ENCODE measurements at regions not wholly inside any gene's neighbourhood (a gene's known extent, or its start where the extent isn't known, plus 50 kb on each side); places are given as distances from the start of the nearest gene placed in this dataset.
"Not testable (repeated sequence)": the region's sequence is repeated elsewhere in the genome, so short reads cannot be mapped to it uniquely, and the experiment has no call there.

GRCh38 chr4:83917572-83917971, 381.7 kb downstream of the GPAT3 start:
- TF ChIP-seq CTCF (IDR thresholded peaks at IDR 0.05) (no peak), POLR2A (IDR thresholded peaks at IDR 0.05) (no peak)
- no peak overlapping the region for H3K27ac ChIP-seq

DNA sequence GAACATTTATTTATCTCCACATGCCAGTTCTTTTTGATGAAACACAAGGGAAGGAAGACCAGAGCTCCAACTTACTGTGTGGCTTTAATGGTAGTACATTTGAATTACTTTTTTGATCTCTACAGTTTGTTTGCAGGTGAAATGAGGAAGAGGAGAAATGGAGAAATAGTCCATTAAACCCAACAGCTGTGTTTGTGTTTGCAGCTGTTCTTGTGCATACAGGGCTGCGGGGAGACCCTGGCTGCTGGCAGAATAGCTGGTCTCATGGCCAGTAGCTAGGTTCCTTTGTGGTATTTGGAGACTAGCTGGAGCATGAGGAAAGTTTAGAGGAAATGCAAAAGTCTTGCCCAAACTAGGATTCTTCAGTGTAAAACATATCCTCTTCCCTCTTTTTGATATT, 374.8 kb downstream of the GPAT3 start:
- no peaks in the 10 kb centered on the region for H3K27me3 ChIP-seq
- no peaks in the 10 kb centered on the region for H3K4me1 ChIP-seq
- WGBS, 2 donors: 18 to 68% methylated on average over 1 of the region's 1 CpG
- no peaks in the 10 kb centered on the region for H3K9me3 ChIP-seq
- TF ChIP-seq POLR2A (IDR thresholded peaks at IDR 0.05) (no peak), CTCF (IDR thresholded peaks at IDR 0.05) (no peak)
- H3K4me3 ChIP-seq (replicated peaks in 1 of 3): no peak overlapping the region
- no peak for DNase-seq
- intact Hi-C loops (cut with DNase I): no loop called here
- no peak overlapping the region for H3K27ac ChIP-seq
- no peaks in the 10 kb centered on the region for H3K36me3 ChIP-seq

More at GRCh38 chr4:83917572-83917971, 381.7 kb downstream of the GPAT3 start:
- no peaks in the 10 kb centered on the region for H3K36me3 ChIP-seq
- H3K4me3 ChIP-seq (replicated peaks in 1 of 3): no peak overlapping the region
- H3K9me3 ChIP-seq: no peaks in the 10 kb centered on the region
- 77 to 80% methylated on average over 8 of the region's 8 CpGs for WGBS, 2 donors
- H3K4me1 ChIP-seq: no peaks in the 10 kb centered on the region
- no peaks in the 10 kb centered on the region for H3K27me3 ChIP-seq
- intact Hi-C loops (cut with DNase I): no loop called here
- no peak for DNase-seq

GRCh38 chr4:83906561-83906960, 370.7 kb downstream of the GPAT3 start:
- H3K4me3 ChIP-seq (replicated peaks in 1 of 3): no peak overlapping the region
- H3K27me3 ChIP-seq: no peaks in the 10 kb centered on the region
- no peaks in the 10 kb centered on the region for H3K4me1 ChIP-seq
- intact Hi-C loops (cut with DNase I): no loop called here
- WGBS, 2 donors: 70 to 81% methylated on average over 2 of the region's 2 CpGs
- H3K9me3 ChIP-seq: no peaks in the 10 kb centered on the region
- no peaks in the 10 kb centered on the region for H3K36me3 ChIP-seq
- TF ChIP-seq CTCF (IDR thresholded peaks at IDR 0.05): no peak
- no peak for TF ChIP-seq POLR2A (IDR thresholded peaks at IDR 0.05)
- DNase-seq: no peak
- H3K27ac ChIP-seq: no peak overlapping the region

DNA sequence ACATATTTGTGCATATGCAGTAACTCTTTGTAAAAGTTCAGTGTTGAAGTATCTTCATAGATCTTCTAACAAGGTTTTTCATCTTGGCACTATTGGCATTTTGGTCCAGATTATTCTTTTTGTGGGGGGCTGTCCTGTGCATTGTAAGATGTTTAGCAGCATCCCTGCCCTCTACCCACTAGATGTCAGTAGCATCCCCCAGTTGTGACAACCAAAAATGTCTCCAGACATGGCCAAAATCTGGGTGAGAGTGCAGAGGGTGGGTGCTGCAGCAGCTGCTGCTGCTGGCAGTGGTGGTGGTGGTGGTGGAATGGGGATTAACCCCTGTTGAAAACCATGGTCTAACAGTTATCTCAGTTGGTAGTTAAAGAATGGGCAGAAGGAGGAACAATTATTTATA, 370.0 kb downstream of the GPAT3 start:
- intact Hi-C loops (cut with DNase I): no loop called here

DNA sequence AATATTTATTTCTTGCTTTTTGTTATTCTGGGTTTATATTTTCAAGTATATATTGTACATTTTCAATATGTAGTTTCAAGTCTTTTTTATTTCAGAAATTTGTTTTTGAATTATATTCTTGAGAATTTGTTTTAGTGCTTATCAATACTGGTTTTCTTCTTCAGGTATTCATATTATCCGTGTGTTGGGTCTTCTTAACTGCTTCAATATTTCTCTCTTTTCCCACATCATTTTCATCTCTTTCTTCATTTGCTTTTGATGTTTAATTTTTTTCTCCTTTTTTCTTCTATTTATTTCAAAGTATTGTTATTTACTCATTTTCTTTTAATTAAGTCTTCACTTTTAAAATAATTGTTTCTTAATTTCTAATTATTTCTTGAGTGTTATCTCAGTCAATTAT, 367.8 kb downstream of the GPAT3 start:
- DNase-seq; intact Hi-C loops (cut with DNase I); H3K27me3 ChIP-seq; H3K4me3 ChIP-seq (replicated peaks in 1 of 3); H3K36me3 ChIP-seq; H3K9me3 ChIP-seq; H3K27ac ChIP-seq; H3K4me1 ChIP-seq: not testable (repeated sequence)
- 0 to 53% methylated on average over 1 of the region's 1 CpG for WGBS, 2 donors

More for the DNA sequence above, 370.0 kb downstream of the GPAT3 start:
- DNase-seq: no peak
- H3K9me3 ChIP-seq: no peaks in the 10 kb centered on the region
- no peak overlapping the region for H3K27ac ChIP-seq
- TF ChIP-seq POLR2A (IDR thresholded peaks at IDR 0.05): no peak
- TF ChIP-seq CTCF (IDR thresholded peaks at IDR 0.05): peak in 1 of 6 experiments; percentile 31
- no peaks in the 10 kb centered on the region for H3K36me3 ChIP-seq
- H3K27me3 ChIP-seq: no peaks in the 10 kb centered on the region
- no peaks in the 10 kb centered on the region for H3K4me1 ChIP-seq
- H3K4me3 ChIP-seq (replicated peaks in 1 of 3): no peak overlapping the region

- WGBS, 2 donors: 50 to 64% methylated on average over 1 of the region's 1 CpG
- peak in 1 of 2 donors; percentile 6 for DNase-seq
- Histone ChIP-seq H3K36me3 (no peaks in the 10 kb centered on the region), H3K9me3 (no peaks in the 10 kb centered on the region), H3K4me3 (replicated peaks in 1 of 3) (no peak overlapping the region), H3K4me1 (no peaks in the 10 kb centered on the region), H3K27me3 (no peaks in the 10 kb centered on the region), H3K27ac (no peak overlapping the region)
- no peak for TF ChIP-seq POLR2A (IDR thresholded peaks at IDR 0.05)
- TF ChIP-seq CTCF (IDR thresholded peaks at IDR 0.05): no peak
- intact Hi-C loops (cut with DNase I): no loop called here
Observed at GRCh38 chr4:83894831-83895230, 358.9 kb downstream of the GPAT3 start.
